ENCODE measurements at regions not wholly inside any gene's neighbourhood (a gene's known extent, or its start where the extent isn't known, plus 50 kb on each side); places are given as distances from the start of the nearest gene placed in this dataset.

- intact Hi-C loops (cut with DNase I; ENCODE audit: low total_unique reads) = no loop called here
- no peak overlapping the region for H3K4me3 ChIP-seq
- TF ChIP-seq POLR2AphosphoS5 (IDR thresholded peaks at IDR 0.05) = no peak
- H3K27me3 ChIP-seq = no peaks in the 10 kb centered on the region
- no peak overlapping the region for H3K27ac ChIP-seq
- DNase-seq (ENCODE audit: low spot score in 2 of 2) = no peak
- H3K36me3 ChIP-seq = no peaks in the 10 kb centered on the region
- no peaks in the 10 kb centered on the region for H3K9me3 ChIP-seq
- H3K4me1 ChIP-seq = no peaks in the 10 kb centered on the region
Measured at GRCh38 chr2:58871469-58872142, 630.5 kb upstream of the FANCL start.

GRCh38 chr2:58870704-58871103 lies 629.6 kb upstream of the FANCL start:
- intact Hi-C loops (cut with DNase I; ENCODE audit: low total_unique reads) = no loop called here
- DNase-seq (ENCODE audit: low spot score in 2 of 2) = no peak

GRCh38 chr2:58866946-58867345 lies 625.8 kb upstream of the FANCL start:
- intact Hi-C loops (cut with DNase I; ENCODE audit: low total_unique reads) = no loop called here
- TF ChIP-seq CTCF (IDR thresholded peaks at IDR 0.05) (no peak), POLR2AphosphoS5 (IDR thresholded peaks at IDR 0.05) (no peak), POLR2A (IDR thresholded peaks at IDR 0.05) (no peak)

More at GRCh38 chr2:58870704-58871103, 629.6 kb upstream of the FANCL start:
- TF ChIP-seq POLR2A (IDR thresholded peaks at IDR 0.05) (no peak), CTCF (IDR thresholded peaks at IDR 0.05) (no peak), POLR2AphosphoS5 (IDR thresholded peaks at IDR 0.05) (no peak)
- Histone ChIP-seq H3K4me1 (no peaks in the 10 kb centered on the region), H3K27ac (no peak overlapping the region), H3K27me3 (no peaks in the 10 kb centered on the region), H3K36me3 (no peaks in the 10 kb centered on the region), H3K9me3 (no peaks in the 10 kb centered on the region), H3K4me3 (no peak overlapping the region)

GRCh38 chr2:58866527-58866926 lies 625.4 kb upstream of the FANCL start:
- no peak overlapping the region for H3K27ac ChIP-seq
- H3K4me3 ChIP-seq = no peak overlapping the region
- no peaks in the 10 kb centered on the region for H3K4me1 ChIP-seq
- DNase-seq (ENCODE audit: low spot score in 2 of 2) = no peak
- no peaks in the 10 kb centered on the region for H3K36me3 ChIP-seq
- H3K27me3 ChIP-seq = no peaks in the 10 kb centered on the region
- intact Hi-C loops (cut with DNase I; ENCODE audit: low total_unique reads) = no loop called here
- TF ChIP-seq POLR2A (IDR thresholded peaks at IDR 0.05) = no peak
- TF ChIP-seq POLR2AphosphoS5 (IDR thresholded peaks at IDR 0.05) = no peak
- no peak for TF ChIP-seq CTCF (IDR thresholded peaks at IDR 0.05)
- no peaks in the 10 kb centered on the region for H3K9me3 ChIP-seq

More at GRCh38 chr2:58866946-58867345, 625.8 kb upstream of the FANCL start:
- Histone ChIP-seq H3K4me1 (no peaks in the 10 kb centered on the region), H3K36me3 (no peaks in the 10 kb centered on the region), H3K27ac (no peak overlapping the region), H3K27me3 (no peaks in the 10 kb centered on the region), H3K4me3 (no peak overlapping the region), H3K9me3 (no peaks in the 10 kb centered on the region)
- no peak for DNase-seq (ENCODE audit: low spot score in 2 of 2)

- Histone ChIP-seq H3K4me1 (no peaks in the 10 kb centered on the region), H3K36me3 (no peaks in the 10 kb centered on the region), H3K9me3 (no peaks in the 10 kb centered on the region), H3K27ac (no peak overlapping the region), H3K4me3 (no peak overlapping the region), H3K27me3 (no peaks in the 10 kb centered on the region)
- intact Hi-C loops (cut with DNase I; ENCODE audit: low total_unique reads) = no loop called here
- TF ChIP-seq CTCF (IDR thresholded peaks at IDR 0.05) (no peak), POLR2AphosphoS5 (IDR thresholded peaks at IDR 0.05) (no peak), POLR2A (IDR thresholded peaks at IDR 0.05) (no peak)
- no peak for DNase-seq (ENCODE audit: low spot score in 2 of 2)
Measured at GRCh38 chr2:58866040-58866439, 624.9 kb upstream of the FANCL start.
